GM20000 (cell line): ENCODE measurements at regions not wholly inside any gene's neighbourhood (a gene's known extent, or its start where the extent isn't known, plus 50 kb on each side); places are given as distances from the start of the nearest gene placed in this dataset.
"Not testable (repeated sequence)": the region's sequence is repeated elsewhere in the genome, so short reads cannot be mapped to it uniquely, and the experiment has no call there.

Experiments
- DNase-seq: peaks from one replicate; pipeline ENCODE4 v3.0.0; 2012; ENCODE audit warnings: low spot score
- CTCF ChIP-seq: IDR thresholded peaks from 2 replicates; pipeline ENCODE4 v1.5.1; 2012; ENCODE audit warnings: mild to moderate bottlenecking, control low read depth; ENCODE audit errors: extremely low read depth, missing control alignments

GRCh38 chr1:68812333-68812732, 315.5 kb upstream of the DEPDC1 start:
- TF ChIP-seq CTCF = no peak
- no peak for DNase-seq

- no peak for DNase-seq
- TF ChIP-seq CTCF = no peak
These were observed 317.2 kb upstream of the DEPDC1 start for GRCh38 chr1:68814067-68814466.

GRCh38 chr1:68815632-68816031, 318.8 kb upstream of the DEPDC1 start:
- no peak for TF ChIP-seq CTCF
- DNase-seq = no peak

GRCh38 chr1:68817505-68818210, 320.8 kb upstream of the DEPDC1 start:
- DNase-seq = not testable (repeated sequence)

GRCh38 chr1:68819190-68819829, 322.4 kb upstream of the DEPDC1 start:
- TF ChIP-seq CTCF = no peak
- DNase-seq = peak; percentile 22

GRCh38 chr1:68820151-68820550, 323.3 kb upstream of the DEPDC1 start:
- no peak for TF ChIP-seq CTCF
- no peak for DNase-seq

GRCh38 chr1:68826836-68827235, 330.0 kb upstream of the DEPDC1 start:
- no peak for DNase-seq
- TF ChIP-seq CTCF = no peak

- no peak for DNase-seq
- no peak for TF ChIP-seq CTCF
These were observed 330.4 kb upstream of the DEPDC1 start for GRCh38 chr1:68827261-68827660.
